ENCODE measurements at regions not wholly inside any gene's neighbourhood (a gene's known extent, or its start where the extent isn't known, plus 50 kb on each side); places are given as distances from the start of the nearest gene placed in this dataset.
A peak's percentile ranks its signal among the peaks of the same experiment; 100 is the strongest.

GRCh38 chr12:13764748-13765147 is 216.7 kb downstream of the GRIN2B start:
- DNase-seq (ENCODE audit: low read depth in 2 of 2), result no peak

- DNase-seq (ENCODE audit: low read depth in 2 of 2), result no peak
These were observed 232.0 kb downstream of the GRIN2B start for GRCh38 chr12:13749389-13749788.

DNA sequence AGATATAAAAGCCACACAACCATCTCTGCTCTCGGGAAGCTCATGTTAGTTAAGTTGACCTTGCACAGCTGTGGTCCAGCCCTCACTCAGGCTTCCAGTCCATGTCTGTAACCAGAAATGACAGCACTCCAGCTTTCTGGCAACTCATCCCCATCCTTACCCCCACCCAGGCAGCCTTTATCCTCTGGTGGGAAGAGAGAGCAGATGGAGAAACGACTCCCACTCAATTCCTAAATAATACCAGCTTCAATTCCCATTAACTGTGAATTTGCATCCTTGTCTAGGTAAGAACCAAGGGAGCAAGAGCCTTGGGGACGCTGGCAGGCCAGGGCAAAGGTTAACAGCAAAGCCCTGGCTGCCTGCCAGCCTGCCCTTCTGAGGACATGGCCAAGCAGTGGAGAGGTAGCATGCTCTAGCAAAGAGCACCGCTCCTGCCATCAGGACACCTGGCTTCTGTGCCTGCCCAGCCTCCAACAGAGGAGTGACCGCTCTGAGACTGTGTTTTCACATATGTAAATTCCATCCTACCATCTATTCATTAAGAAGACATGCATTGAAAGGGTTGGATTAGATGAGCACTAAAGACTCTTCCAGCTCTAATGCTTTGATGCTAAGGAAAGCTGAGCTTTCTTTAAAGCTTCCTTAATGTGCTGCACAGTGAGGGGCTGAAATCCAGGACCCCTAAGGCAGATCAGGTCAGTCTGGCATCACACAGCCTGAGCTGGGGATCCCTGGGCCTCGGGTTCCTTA is 236.1 kb downstream of the GRIN2B start:
- no peak for DNase-seq (ENCODE audit: low read depth in 2 of 2)

DNA sequence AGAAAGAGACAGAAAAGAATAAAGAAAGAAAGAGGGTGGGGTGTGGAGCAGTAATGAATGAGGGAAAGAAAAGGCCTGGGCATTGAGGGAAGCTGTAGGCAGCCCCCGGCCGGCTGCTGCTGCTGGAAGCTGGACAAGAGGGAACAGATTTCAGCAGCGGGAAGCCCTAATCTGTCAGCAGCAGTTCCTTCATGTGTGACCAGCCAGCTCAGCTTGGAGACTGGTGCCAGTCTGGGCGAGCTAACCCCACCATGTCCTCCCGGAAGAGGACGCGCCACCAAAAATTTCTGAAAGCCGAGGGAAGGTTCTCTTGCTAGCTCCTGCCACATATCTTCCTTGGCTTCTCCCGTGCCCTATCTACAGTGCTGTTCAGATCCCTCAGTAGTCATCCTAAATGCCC is 236.8 kb downstream of the GRIN2B start:
- no peak for DNase-seq (ENCODE audit: low read depth in 2 of 2)

DNA sequence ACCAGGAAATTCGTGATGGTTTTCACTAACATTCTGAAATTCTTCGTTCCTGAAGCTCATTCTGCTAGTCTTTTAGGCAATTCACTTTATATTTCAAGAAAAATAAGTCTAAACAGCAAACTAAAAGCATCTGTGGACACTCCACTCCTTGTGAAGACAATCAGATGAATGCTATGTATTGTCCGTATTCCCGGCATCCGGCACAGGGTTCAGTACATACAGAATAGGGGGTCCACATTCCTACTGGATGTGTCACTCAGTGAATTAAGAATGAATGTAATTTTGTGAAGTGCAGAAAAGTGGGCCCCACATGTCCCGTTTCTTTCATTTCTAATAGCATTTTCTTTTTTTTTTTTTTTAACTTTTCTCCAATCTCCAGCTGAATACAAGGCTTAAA is 241.3 kb downstream of the GRIN2B start:
- DNase-seq (ENCODE audit: low read depth in 2 of 2), result peak in 1 of 2 experiments; percentile 1

- DNase-seq (ENCODE audit: low read depth in 2 of 2), result no peak
These were observed 245.7 kb downstream of the GRIN2B start for GRCh38 chr12:13735734-13736133.

DNA sequence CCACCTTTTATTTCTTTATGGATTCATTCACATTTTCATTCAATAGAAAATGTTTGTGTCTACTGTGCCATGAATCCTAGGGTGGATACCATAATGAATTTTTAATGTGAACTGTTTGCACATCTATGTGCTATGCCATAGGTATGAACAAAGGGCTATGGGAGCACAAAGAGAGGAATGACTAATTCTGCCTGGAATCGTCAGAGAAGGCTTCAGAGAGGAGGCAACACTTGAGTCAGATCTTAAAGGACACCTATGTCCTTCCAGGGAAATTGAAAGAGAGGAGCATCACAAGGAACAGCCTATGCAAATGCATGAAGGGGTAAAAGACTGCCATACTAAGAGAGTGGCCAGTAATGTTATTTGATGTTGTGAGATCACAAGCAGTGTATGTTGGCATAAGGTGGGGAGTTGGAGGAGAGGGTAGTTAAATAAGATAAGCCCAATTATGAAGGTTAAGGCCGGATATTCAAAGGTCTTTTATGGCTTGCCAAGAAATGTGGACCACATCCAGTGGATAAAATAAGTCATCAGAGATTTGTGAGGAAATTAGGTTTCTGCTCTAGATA is 246.7 kb downstream of the GRIN2B start:
- no peak for DNase-seq (ENCODE audit: low read depth in 2 of 2)

GRCh38 chr12:13727707-13728195 is 253.7 kb downstream of the GRIN2B start:
- DNase-seq (ENCODE audit: low read depth in 2 of 2), result no peak

DNA sequence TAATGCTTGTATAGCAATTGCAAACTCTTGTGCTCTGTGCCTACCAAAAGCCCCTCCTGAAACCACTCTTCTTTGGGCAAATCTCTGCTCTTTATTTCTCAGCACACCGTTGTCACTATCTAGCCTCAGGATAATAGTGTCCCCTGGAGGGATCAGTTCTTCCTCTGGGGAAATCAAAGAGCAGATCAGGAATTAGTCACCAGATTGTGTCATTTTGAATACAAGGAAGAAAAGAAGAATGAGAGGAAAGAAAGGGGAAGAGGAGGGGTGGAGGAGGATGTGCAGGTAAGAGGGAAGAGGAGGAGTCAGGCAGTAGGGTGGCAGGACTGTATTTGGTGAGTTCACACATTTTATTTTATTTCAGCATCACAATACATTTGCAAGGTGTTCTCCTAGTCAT is 256.4 kb downstream of the GRIN2B start:
- DNase-seq (ENCODE audit: low read depth in 2 of 2), result no peak

GRCh38 chr12:13724136-13724535 is 257.3 kb downstream of the GRIN2B start:
- no peak for DNase-seq (ENCODE audit: low read depth in 2 of 2)

DNA sequence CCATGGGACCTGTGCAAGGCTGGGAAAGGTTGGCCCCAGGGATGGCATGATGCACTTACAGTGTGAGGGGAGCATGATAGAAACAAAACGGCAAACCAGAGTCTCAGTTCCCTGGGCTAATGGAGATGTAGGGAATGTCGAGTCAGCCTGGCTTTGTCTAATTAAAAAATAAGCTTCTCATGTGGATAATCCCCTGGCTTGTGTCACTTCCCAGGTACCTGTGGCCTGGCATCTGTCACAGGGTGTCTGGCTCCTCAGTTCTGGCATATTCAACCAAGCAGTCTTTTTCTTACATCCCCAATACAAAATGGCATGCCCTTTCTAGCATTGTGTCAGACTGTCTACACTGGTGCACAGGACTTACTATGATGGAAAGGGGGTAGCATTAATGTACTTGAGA is 261.4 kb downstream of the GRIN2B start:
- DNase-seq (ENCODE audit: low read depth in 2 of 2), result no peak

DNA sequence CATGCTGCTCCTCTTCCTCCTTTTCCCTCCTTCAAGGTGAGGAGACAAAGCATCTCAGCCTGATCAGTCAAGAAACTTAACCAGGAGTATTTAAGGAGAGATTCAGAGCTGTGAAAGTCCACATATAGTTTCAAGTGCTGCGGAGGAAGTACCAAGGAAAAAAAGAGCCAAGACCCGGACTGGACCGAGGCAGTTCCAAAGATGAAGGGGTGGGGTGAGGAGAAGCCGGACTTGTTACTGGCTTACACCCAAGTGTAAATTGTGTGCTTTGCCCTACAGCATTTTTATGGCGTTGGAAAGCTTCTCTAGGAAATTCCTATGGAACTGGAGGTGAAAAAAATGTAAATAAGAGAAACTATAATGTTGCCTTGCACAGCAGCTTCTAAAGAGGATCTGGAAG is 263.1 kb downstream of the GRIN2B start:
- DNase-seq (ENCODE audit: low read depth in 2 of 2), result no peak

- DNase-seq (ENCODE audit: low read depth in 2 of 2), result no peak
These were observed 265.3 kb downstream of the GRIN2B start for GRCh38 chr12:13716119-13716518.

DNA sequence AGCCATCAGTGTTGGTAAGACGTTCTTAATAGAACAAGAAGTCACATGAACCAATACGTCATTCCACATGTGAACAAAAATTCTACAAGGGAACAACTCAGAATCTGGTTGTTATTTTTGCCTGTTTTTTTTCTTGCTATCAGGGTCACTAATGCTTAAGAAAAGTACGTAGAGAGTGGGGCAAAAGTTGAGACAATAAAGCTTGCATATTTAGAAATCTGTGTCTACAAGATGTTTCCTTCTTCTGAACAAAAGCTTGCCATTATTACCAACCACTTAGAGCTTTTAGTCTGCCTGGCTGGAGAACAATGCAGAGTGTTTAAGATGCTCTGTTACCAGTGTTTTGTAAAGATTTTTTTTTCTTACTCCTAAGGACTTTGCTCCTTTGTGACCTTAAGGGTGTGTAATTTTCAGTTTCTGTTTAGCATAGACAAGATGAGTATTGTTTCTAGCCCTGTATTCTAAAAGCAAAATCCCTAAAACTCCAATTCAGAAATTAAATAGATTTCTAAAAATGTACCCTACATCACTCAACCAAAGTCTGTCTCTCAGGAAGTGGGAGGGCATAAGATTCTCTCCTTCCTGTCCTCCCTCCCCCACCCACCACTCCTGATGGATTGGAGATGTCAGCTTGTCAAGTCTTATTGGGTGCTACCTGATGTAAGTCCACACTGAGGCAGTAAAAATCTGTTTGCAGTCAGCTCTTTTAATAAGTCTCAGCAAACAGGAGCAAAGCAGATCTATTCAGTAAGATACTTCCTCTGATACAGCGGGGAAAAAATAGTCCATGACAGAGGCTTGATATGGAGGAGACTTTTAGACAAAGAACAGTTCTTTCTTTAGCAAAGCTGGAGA is 267.6 kb downstream of the GRIN2B start:
- no peak for DNase-seq (ENCODE audit: low read depth in 2 of 2)

- DNase-seq (ENCODE audit: low read depth in 2 of 2), result no peak
These were observed 273.6 kb downstream of the GRIN2B start for GRCh38 chr12:13707829-13708228.

DNA sequence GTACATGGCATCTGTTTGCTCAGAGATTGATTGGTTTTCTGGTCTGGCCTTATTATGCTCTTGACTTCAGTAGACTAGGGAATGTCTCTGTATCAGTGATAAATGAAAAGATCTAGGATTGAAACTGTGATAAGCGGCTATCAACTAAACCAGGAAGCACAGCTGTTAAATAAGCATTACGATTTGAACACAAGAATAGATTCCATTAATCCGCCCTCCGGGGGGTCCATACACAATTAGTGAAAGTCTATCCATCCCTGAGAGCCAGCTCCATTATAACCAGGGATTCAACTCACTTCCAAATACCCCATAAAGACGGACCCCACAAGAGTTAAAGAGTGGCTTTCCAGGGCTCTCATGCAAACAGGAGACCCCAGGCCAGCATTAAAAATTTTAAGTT is 279.0 kb downstream of the GRIN2B start:
- DNase-seq (ENCODE audit: low read depth in 2 of 2), result no peak

GRCh38 chr12:13701502-13701901 is 279.9 kb downstream of the GRIN2B start:
- no peak for DNase-seq (ENCODE audit: low read depth in 2 of 2)

- no peak for DNase-seq (ENCODE audit: low read depth in 2 of 2)
These were observed 283.4 kb downstream of the GRIN2B start for GRCh38 chr12:13697973-13698372.

DNA sequence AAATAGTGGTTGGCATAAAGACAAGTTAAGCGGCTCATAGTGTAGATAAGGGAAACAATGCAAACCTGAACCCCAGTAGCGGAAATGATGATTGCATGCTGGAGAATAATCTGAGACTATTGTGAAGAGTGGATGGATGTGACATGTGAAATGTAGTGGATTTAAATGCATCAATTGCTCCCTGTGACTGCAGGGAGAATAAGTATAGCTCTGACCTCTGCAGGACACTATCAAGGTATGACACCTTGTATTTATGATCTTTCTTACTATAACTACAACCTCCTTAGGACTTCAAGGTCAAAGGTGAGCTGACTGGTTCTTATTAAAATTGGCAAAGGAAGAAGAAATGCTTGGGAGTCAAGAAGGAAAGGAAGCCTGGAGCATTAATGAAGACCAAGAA is 285.6 kb downstream of the GRIN2B start:
- DNase-seq (ENCODE audit: low read depth in 2 of 2), result no peak

DNA sequence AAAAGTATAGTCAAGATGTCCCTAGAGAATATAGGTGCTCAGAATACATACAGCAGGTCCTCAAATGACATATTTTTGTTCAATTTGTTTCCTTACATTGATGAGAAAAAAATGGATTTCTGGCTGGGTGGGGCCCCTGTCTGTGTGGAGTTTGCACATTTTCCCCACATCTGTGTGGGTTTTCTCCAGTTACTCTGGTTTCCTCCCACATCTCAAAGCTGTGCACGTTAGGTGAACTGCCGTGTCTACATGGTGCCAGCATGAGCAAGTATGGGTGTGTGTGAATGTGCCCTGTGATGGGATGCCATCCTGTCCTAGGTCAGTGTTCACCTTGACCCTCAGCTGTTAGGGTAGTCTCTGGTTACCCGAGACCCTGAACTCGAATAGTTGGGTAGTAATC is 289.1 kb downstream of the GRIN2B start:
- DNase-seq (ENCODE audit: low read depth in 2 of 2), result no peak

GRCh38 chr12:13691598-13691997 is 289.8 kb downstream of the GRIN2B start:
- no peak for DNase-seq (ENCODE audit: low read depth in 2 of 2)

GRCh38 chr12:13687633-13688032 is 293.8 kb downstream of the GRIN2B start:
- DNase-seq (ENCODE audit: low read depth in 2 of 2), result no peak

GRCh38 chr12:13686260-13686659 is 295.1 kb downstream of the GRIN2B start:
- DNase-seq (ENCODE audit: low read depth in 2 of 2), result no peak

Data from fibroblast of skin of left biceps (primary cell).